ENCODE measurements at regions not wholly inside any gene's neighbourhood (a gene's known extent, or its start where the extent isn't known, plus 50 kb on each side); places are given as distances from the start of the nearest gene placed in this dataset.
"Not testable (repeated sequence)": the region's sequence is repeated elsewhere in the genome, so short reads cannot be mapped to it uniquely, and the experiment has no call there.

- no peak for DNase-seq
Measured at GRCh38 chr6:112522587-112522986, 175.5 kb downstream of the RFPL4B start.

- no peak for DNase-seq
Measured at GRCh38 chr6:112524071-112524470, 176.9 kb downstream of the RFPL4B start.

GRCh38 chr6:112525749-112526148 is 178.6 kb downstream of the RFPL4B start:
- DNase-seq, result no peak

GRCh38 chr6:112526594-112526993 is 179.5 kb downstream of the RFPL4B start:
- DNase-seq, result no peak

GRCh38 chr6:112528306-112528705 is 181.2 kb downstream of the RFPL4B start:
- not testable (repeated sequence) for DNase-seq

- DNase-seq, result no peak
Measured at GRCh38 chr6:112535816-112536215, 188.7 kb downstream of the RFPL4B start.

GRCh38 chr6:112539355-112539754 is 192.2 kb downstream of the RFPL4B start:
- DNase-seq, result no peak

GRCh38 chr6:112541847-112542246 is 194.7 kb downstream of the RFPL4B start:
- DNase-seq, result peak; percentile 1

- DNase-seq, result not testable (repeated sequence)
Measured at GRCh38 chr6:112547321-112548085, 200.4 kb downstream of the RFPL4B start.

GRCh38 chr6:112549749-112550148 is 202.6 kb downstream of the RFPL4B start:
- no peak for DNase-seq

- no peak for DNase-seq
Measured at GRCh38 chr6:112557435-112557834, 210.3 kb downstream of the RFPL4B start.

GRCh38 chr6:112557961-112558360 is 210.8 kb downstream of the RFPL4B start:
- no peak for DNase-seq

- DNase-seq, result no peak
Measured at GRCh38 chr6:112560651-112561050, 213.5 kb downstream of the RFPL4B start.

- DNase-seq, result no peak
Measured at GRCh38 chr6:112562301-112563231, 215.4 kb downstream of the RFPL4B start.

GRCh38 chr6:112563368-112563767 is 216.2 kb downstream of the RFPL4B start:
- no peak for DNase-seq

- DNase-seq, result no peak
Measured at GRCh38 chr6:112568066-112568465, 220.9 kb downstream of the RFPL4B start.

GRCh38 chr6:112571488-112572270 is 224.5 kb downstream of the RFPL4B start:
- DNase-seq, result no peak

- DNase-seq, result no peak
Measured at GRCh38 chr6:112574190-112574589, 227.1 kb downstream of the RFPL4B start.

- no peak for DNase-seq
Measured at GRCh38 chr6:112575309-112575834, 228.2 kb downstream of the RFPL4B start.

GRCh38 chr6:112576423-112576822 is 229.3 kb downstream of the RFPL4B start:
- no peak for DNase-seq

GRCh38 chr6:112579601-112580000 is 232.5 kb downstream of the RFPL4B start:
- DNase-seq, result no peak

GRCh38 chr6:112581015-112581414 is 233.9 kb downstream of the RFPL4B start:
- no peak for DNase-seq

- DNase-seq, result no peak
Measured at GRCh38 chr6:112590326-112590725, 243.2 kb downstream of the RFPL4B start.

All from NCI-H69 (cell line).